AG04449 (cell line): ENCODE measurements at regions not wholly inside any gene's neighbourhood (a gene's known extent, or its start where the extent isn't known, plus 50 kb on each side); places are given as distances from the start of the nearest gene placed in this dataset.

Experiments used
- CTCF ChIA-PET: fragments of 350-600 bp; formaldehyde crosslinking; extraction: SDS; loops from one replicate; lab custom pipeline; 2021; ENCODE audit warnings: antibody characterized with exemption; lab: Yijun Ruan, JAX
- POLR2A ChIA-PET: fragments of 400-600, 350-600 bp; formaldehyde crosslinking; extraction: SDS; loops from one replicate; lab custom pipeline; 2020; ENCODE audit warnings: antibody characterized with exemption, inconsistent platforms; lab: Yijun Ruan, JAX
- DNase-seq: peaks from one replicate; pipeline ENCODE4 v3.0.0-alpha.2; 2010; ENCODE audit warnings: low read depth, low spot score
- H3K4me3 ChIP-seq: 2 replicates; pipeline ENCODE4 v1.5.1; 2011; ENCODE audit warnings: low read depth, mild to moderate bottlenecking, control low read depth, low read length
- TF ChIP-seq, protein P1 (sequence below): IDR thresholded peaks from one replicate; pipeline ENCODE4 v1.5.1; 2011; ENCODE audit warnings: mild to moderate bottlenecking, moderate library complexity, low read length, control low read depth, inconsistent platforms; ENCODE audit not compliant: insufficient read depth; ENCODE audit errors: missing control alignments

DNA sequence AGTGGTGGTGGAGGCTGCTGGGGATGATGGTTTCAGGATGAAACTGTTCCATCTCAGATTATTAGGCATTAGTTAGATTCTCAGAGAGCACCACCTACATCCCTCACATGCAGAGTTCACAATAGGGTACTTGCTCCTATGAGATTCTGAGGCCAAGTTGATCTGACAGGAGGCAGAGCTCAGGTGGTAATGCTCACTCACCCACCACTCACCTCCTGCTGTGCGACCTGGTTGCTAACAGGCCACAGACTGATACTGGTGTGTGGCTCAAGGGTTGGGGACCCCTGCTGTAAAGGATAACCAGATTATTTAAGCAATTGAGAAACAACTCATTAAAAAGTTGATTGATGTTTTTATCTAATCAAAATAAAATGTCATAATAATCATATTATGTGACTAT, 248.5 kb downstream of the RERGL start:
- H3K4me3 ChIP-seq = no peak overlapping the region
- ChIA-PET CTCF (no interaction called here), POLR2A (no interaction called here)
- no peak for DNase-seq
- TF ChIP-seq, protein P1, sequence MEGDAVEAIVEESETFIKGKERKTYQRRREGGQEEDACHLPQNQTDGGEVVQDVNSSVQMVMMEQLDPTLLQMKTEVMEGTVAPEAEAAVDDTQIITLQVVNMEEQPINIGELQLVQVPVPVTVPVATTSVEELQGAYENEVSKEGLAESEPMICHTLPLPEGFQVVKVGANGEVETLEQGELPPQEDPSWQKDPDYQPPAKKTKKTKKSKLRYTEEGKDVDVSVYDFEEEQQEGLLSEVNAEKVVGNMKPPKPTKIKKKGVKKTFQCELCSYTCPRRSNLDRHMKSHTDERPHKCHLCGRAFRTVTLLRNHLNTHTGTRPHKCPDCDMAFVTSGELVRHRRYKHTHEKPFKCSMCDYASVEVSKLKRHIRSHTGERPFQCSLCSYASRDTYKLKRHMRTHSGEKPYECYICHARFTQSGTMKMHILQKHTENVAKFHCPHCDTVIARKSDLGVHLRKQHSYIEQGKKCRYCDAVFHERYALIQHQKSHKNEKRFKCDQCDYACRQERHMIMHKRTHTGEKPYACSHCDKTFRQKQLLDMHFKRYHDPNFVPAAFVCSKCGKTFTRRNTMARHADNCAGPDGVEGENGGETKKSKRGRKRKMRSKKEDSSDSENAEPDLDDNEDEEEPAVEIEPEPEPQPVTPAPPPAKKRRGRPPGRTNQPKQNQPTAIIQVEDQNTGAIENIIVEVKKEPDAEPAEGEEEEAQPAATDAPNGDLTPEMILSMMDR = no peak

DNA sequence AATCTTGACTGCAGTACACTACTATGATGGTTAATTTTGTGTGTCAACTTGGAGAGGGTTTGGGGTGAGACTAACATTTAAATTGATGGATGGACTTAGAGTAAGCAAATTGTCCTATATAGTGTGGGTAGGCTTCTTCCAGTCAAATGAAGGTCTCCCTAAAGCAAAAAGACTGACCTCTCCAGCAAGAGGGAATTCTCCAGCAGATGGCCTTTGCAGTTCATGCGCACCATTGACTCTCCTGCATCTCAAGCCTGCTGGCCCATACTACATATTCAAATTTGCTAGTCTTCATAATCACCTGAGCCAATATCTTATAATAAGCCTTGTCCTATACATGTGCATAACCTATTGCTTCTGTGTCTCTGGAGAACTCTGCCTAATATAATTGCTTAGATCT, 260.2 kb downstream of the RERGL start:
- TF ChIP-seq, protein P1 = no peak
- H3K4me3 ChIP-seq = no peak overlapping the region
- POLR2A ChIA-PET = no interaction called here
- DNase-seq = no peak
- CTCF ChIA-PET = no interaction called here

DNA sequence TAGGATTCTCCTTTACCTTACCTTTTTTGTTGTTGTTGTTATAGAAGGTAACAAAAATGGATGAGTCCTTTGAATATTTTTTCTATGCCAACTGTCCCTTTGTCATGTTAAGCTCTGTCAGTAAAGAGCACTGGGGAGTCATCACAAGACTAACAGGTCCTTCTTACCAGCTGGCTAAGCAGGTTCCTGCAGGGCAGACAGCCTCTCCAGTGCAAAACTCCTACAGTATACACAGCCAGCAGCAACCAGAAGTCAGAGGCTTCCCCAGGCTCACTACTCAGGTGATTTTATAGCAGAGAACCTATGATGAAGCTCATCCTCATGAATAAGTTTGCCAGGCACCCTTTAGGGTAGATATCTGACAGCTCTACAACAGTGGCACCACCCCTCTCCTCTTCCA, 271.1 kb downstream of the RERGL start:
- CTCF ChIA-PET = no interaction called here
- no peak for DNase-seq
- POLR2A ChIA-PET = no interaction called here
- TF ChIP-seq, protein P1 = no peak
- H3K4me3 ChIP-seq = no peak overlapping the region

DNA sequence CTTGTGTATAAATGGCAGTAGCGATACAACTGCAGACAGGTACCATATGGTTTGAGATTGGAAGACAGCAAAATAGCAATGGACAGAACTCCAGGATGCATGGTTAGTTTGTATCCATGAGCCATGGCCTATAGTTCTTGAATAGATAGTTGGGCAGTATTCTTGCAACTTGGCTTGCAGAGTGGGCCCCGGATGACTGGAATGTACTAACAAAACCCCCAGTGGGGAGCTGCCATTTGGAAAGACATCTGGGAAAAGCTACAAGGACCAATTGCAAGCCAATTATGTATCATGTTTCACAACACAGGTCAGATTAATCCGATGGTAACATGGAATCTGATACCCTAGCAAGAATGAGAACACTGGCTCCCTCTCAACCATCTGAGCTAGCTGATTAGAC, 279.6 kb downstream of the RERGL start:
- no peak for DNase-seq

DNA sequence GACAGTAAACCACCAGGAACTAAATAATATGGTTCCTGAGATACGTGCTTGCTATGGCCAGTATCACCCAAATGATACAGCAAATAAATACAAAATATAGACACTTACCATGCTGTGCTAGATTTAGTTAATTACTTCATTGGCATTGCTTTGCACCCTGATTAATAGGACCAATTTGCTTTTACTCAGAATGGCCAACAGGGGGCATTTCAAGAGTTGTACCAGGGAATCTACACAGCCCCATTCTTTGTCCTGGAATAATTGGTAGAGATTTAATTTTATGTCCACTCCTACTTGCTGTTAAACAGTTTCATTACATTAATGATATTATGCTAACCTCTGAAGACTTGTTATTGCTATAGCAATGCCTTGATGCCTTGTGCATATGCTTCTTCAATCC, 280.8 kb downstream of the RERGL start:
- ChIA-PET POLR2A (no interaction called here), CTCF (no interaction called here)
- no peak overlapping the region for H3K4me3 ChIP-seq
- TF ChIP-seq, protein P1 = no peak
- no peak for DNase-seq

More for the DNA sequence above, 279.6 kb downstream of the RERGL start:
- ChIA-PET POLR2A (no interaction called here), CTCF (no interaction called here)
- TF ChIP-seq, protein P1 = no peak
- H3K4me3 ChIP-seq = no peak overlapping the region

DNA sequence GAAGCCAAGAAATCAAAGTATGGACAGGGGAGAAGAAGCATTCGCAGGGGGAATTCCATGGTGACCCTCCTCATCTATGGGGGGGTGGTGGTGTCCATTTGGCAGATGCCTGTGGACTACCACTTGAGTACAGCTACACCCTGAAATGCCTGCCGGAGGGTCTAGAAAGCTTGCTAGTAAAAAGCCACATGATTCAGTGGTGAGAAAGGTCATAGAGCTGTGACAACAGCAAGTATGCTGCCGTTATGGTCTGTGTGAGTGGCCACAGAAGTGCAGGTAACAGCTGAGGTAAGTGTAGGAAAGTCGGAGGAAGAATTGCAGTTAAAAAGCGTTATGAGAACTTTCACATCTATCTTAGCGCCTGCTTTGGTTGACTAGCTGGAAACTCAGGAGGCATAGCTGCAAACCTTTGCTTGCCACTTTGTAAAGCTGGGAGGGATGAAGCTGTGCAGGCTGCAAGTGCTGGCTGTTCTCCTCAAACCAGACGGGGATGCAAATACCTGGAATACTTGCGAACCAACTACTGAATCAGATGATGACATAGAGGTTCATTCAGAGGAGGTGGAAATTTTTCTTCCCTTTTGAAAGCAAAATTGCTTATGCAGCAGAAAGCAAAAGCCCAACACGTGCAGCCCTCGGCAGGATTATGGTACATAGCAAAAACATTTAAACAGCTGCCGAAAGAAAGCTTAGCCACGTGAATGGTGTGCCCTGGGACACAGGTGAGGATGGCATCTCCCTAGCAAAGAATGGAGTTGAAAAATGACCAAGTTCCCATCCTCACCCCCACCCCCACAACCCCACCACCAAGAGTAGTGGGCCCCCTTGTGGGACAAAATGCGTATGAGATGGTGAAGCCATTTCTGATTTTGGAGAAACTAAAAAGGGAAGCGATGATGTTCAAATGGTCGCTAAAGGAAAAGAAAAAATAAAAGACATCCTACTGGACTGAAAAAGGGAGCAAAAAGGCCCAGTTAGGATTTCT, 287.0 kb downstream of the RERGL start:
- no peak for DNase-seq
- TF ChIP-seq, protein P1 = no peak
- CTCF ChIA-PET = no interaction called here
- H3K4me3 ChIP-seq = no peak overlapping the region
- POLR2A ChIA-PET = no interaction called here
